TTC549 (cell line): ENCODE measurements at regions not wholly inside any gene's neighbourhood (a gene's known extent, or its start where the extent isn't known, plus 50 kb on each side); places are given as distances from the start of the nearest gene placed in this dataset.

Experiments
- FAIRE-seq: peaks from 2 replicates; lab custom pipeline; 2012; peaks lifted over from hg19 to GRCh38; lab: Jason Lieb, UNC

GRCh38 chr3:106217745-106218144 lies 348.9 kb upstream of the CBLB start:
- FAIRE-seq, result no peak

GRCh38 chr3:106227068-106227467 lies 358.3 kb upstream of the CBLB start:
- FAIRE-seq, result no peak

DNA sequence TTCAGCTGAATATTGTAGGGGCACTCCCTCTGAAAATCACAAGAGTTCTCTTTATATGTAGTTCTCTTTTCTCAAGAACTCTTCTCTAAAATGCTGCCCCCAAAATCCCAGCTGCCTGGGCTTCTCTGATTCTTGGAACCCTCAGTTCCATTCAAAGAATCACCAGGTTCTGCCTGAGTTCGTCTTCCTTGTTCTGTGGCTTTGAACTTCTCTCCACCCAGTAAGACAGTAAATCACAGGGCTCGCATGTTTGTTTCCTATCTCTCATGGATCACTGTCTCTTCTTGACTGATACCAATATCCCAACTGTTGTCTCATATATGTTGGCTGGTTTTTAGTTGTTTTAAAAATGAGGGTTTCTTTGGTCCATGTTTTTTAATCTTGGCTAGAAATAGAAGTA lies 359.5 kb upstream of the CBLB start:
- no peak for FAIRE-seq

GRCh38 chr3:106229495-106230278 lies 360.9 kb upstream of the CBLB start:
- FAIRE-seq, result no peak

DNA sequence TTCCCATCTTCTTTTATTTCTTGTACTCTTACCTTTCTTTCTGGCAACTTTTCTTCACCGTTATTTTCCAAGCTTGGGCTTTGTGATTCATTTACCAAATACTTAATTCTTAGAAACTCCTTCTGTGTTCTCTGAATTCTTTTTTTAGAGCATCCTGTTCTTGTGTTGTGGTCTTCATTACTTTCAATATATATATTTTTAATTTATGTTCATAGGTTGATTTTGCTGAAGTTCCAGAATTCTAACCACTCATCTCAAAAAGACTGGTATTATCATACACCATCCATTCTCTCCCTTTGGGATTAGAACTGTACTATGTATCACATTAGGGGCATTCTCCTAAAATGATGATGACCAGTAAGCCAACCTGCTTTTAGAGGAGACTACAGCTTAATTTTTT lies 362.3 kb upstream of the CBLB start:
- no peak for FAIRE-seq

DNA sequence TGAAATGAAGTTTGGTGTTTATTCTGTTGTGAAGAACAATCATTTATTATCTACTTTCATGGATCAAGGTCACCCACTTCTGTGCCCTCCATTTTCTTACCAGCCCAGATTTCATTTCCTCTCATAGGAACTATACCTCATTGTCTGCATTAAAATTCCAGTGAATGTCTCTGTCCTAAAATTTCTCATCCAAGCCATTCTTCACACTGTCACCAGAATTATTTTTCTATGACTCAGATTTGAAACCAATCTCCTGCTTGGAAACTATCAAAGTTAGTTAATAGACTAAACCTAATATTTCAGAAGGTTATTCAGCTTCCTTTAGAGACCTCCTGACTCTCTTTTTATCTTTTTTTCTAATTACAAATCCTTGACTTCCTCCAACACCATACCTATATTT lies 364.1 kb upstream of the CBLB start:
- FAIRE-seq, result no peak

DNA sequence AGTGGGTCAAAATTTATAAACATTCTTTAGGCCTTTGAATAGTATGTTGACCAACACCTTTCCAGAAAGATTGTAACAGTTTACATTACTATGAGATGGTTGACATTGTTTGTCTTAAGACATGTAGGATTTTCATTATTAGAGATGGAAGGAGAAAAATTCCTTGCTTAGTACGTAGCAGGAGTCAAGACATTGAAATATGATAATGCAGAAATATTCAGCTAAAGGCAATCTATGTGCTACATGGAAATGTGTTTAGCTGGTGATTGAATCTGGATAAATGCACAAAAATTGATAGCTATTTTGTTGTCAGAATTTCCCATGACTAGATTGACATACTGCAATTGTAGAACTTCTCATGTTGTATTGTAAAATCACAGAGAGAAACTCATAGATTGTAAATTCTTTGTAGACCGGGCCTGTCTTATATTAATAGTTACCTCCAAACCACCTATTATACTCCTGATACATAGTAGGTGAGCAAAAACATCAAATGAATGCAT lies 370.4 kb upstream of the CBLB start:
- FAIRE-seq, result no peak

- FAIRE-seq, result no peak
Measured at GRCh38 chr3:106241593-106241992, 372.8 kb upstream of the CBLB start.

DNA sequence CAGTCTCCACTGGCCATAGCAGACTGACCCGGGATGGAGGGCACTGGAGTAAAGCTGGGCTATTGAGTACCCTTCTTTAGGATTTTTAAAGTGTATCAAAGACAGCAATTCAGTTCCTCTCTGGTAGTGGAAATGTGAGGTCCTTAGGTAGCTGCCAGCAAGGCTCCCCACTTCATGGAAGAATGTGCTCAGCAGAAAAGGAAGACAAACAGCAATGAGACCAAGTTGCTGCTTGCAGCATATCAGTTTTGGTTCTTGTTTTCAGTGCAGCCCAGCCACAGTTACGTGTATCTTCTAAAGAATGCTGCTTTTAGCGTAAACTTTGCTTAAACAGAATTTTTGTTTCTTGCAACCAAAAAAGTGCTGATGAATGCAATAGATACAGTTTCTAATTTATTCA lies 374.0 kb upstream of the CBLB start:
- FAIRE-seq, result no peak

- no peak for FAIRE-seq
Measured at GRCh38 chr3:106245400-106245799, 376.6 kb upstream of the CBLB start.

DNA sequence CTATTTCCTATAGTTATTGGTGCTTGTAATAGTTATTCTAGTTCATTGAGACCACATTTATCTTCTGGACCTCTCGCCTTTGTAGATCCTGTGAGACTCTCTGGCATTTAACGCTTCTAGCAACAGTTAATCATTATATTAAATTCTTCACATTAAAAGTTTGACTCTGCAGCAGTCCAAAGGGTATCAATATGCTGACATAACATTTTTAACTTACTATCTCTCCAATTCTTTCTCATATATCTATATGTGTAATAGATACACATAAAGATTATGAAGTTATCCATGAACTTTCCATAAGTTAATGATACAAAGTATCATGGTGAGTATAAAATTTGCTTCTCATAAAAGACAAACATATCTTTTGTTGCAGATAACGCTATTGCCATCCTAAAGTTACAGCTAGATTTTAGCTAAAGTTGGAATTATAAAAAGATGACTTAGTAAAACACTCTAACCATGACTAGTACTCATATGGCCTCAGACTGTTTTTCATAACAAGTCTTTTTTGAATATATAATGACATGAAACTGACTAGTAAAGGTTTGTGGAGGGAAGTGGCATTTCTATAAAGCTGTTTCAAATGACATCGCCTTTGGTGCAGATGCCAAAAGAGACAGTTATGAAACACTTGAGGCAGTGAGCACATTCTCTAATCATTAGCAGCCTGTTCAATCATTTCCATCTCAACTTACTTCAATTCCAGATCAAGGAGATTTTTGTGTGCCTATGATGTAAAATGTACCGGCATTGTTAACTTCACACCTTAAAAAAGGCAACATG lies 379.3 kb upstream of the CBLB start:
- FAIRE-seq, result no peak

DNA sequence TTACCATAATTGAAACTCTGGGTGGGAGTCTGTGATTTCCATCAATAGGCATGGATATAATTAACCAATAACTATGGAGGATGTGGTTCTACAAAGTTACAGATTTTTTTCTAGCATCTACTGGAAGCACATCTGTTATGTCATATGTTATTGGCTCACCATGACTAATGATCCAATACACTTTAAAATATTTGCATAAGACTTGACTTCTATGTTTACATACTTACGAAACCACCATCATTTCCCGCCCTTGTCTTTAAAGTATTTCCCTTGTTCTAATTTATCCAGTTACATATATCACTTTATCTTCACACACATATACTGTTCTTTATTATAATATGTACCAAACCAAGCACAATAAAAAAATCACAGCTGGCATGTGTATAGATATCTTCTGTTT lies 380.3 kb upstream of the CBLB start:
- FAIRE-seq, result no peak

GRCh38 chr3:106249981-106250380 lies 381.2 kb upstream of the CBLB start:
- no peak for FAIRE-seq

GRCh38 chr3:106251160-106251892 lies 382.5 kb upstream of the CBLB start:
- FAIRE-seq, result no peak

GRCh38 chr3:106255870-106256248 lies 387.0 kb upstream of the CBLB start:
- no peak for FAIRE-seq

GRCh38 chr3:106256249-106256957 lies 387.6 kb upstream of the CBLB start:
- FAIRE-seq, result no peak

DNA sequence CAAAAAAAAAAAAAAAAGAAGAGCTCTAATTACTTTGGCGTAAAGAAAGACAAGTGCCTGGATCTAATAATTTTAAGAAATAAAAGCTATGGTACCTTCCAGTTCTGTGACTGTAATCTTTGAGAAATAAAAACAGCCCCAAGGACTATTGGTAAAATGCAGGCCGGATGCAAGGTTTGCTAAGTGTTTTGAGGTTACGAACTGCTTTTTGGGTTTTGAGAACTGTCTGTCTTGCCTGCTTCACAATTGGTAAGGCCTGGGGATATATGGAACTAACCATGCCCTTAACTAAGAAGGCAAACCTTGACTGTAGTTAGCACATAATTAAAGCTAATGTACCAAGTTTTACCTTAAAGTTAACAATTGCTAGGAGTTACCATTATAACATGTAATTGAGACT lies 388.4 kb upstream of the CBLB start:
- no peak for FAIRE-seq

DNA sequence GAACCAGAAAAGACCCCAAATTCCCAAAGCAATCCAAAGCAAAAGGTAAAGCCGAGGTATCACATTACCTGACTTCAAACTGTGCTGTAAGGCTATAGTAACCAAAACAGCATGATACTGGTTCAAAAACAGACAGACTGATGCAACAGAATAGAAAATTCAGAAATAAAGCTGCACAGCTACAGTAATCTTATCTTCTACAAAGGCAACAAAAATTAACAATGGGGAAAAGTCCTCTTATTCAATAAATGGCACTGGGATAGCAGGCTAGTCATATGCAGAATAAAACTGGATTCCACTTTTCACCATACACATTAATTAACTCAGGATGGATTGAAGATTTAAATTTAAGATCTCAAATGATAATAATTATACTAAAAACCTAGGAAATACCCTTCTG lies 392.6 kb upstream of the CBLB start:
- no peak for FAIRE-seq

DNA sequence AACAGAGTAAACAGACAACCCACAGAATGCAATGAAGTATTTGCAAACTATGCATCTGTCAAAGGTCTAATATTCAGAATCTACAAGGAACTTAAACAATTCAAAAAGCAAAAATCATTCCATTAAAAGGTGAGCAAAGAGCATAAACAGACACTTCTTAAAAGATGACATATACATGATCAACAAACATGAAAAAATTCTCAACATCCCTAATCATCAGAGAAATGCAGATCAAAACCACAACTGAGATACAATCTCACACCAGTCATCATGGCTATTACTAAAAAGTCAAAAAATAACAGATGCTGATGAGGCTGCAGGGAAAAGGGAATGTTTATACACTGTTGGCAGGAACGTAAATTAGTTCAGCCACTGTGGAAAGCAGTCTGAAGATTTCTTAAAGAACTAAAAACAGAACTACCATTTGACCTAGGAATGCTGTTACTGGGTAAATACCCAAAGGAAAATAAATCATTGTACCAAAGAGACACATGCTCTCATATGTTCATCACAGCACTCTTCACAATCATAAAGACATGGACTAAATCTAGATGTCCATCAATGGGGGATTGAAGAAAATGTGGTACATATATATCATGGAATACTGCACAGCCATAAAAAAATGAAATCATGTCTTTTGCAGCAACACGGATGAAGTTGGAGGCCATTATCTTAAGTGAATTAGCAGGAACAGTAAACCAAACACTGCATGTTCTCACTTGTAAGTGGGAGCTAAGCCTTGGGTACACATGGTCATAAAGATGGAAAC lies 393.3 kb upstream of the CBLB start:
- FAIRE-seq, result no peak

DNA sequence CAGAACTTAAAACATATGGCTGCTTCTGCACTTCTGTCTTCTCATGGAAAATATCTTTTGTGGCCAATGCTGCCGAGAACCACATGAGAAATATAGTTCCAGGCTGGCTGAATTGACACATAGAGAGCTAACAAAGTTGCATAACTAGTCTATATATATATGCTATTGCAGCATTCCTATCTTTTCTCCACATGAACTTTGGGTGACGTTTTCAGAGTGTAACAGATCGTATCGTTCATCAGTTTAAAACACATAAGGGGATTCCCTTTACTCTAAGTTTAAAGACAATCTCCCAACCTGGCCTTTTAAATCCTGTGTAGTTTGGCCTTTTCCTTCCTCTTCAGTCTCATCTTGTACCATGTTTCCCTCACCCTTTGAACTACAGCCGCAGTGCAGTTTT lies 394.2 kb upstream of the CBLB start:
- no peak for FAIRE-seq

GRCh38 chr3:106263546-106263945 lies 394.7 kb upstream of the CBLB start:
- no peak for FAIRE-seq

GRCh38 chr3:106265704-106266103 lies 396.9 kb upstream of the CBLB start:
- no peak for FAIRE-seq
